ENCODE measurements at regions not wholly inside any gene's neighbourhood (a gene's known extent, or its start where the extent isn't known, plus 50 kb on each side); places are given as distances from the start of the nearest gene placed in this dataset.

DNA sequence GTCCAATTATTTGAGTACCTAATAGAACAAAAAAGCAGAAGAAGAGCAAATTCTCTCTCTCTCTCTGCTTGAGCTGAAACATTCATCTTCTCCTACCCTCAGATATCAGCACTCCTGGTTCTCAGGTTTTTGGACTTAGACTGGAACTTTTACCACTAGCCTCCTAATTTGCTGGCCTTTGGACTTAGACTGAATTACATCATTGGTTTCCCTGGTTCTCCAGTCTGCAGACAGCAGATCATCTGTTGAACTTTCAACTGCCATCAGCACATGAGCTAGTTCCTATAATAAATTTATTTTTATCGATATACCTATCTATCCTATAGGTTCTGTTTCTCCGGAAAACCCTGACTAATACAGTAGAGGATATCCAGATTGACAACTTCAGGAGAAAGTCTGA is 208.9 kb upstream of the GAS1 start:
- H3K4me1 ChIP-seq (ENCODE audit: control insufficient read depth, extremely low read depth, insufficient read depth, low read length) = no peaks in the 10 kb centered on the region
- CTCF ChIA-PET = no interaction called here
- no peaks in the 10 kb centered on the region for H3K36me3 ChIP-seq (ENCODE audit: control insufficient read depth in 2 of 2, extremely low read depth in 1 of 2, insufficient read depth in 2 of 2, low read length in 2 of 2)
- no peak overlapping the region for H3K9ac ChIP-seq (replicated peaks; ENCODE audit: extremely low read depth, insufficient read depth, low read length)
- no peak overlapping the region for H3K27ac ChIP-seq (ENCODE audit: insufficient read depth, low read depth, low read length)
- POLR2A ChIA-PET = no interaction called here
- H2AFZ ChIP-seq (ENCODE audit: low read depth, low read length) = no peak overlapping the region
- H4K20me1 ChIP-seq (replicated peaks; ENCODE audit: control insufficient read depth, extremely low read depth, insufficient read depth, low read length) = no peaks in the 10 kb centered on the region
- no peak overlapping the region for H3K4me2 ChIP-seq (ENCODE audit: insufficient read depth, low read length)
- H3K27me3 ChIP-seq (ENCODE audit: control insufficient read depth in 2 of 2, insufficient read depth in 2 of 2, low read length in 2 of 2) = no peaks in the 10 kb centered on the region
- FAIRE-seq = no peak
- dilution Hi-C loops (cut with MboI; ENCODE audit: extremely low pct_ligation_motif_present, low sequenced_read_pairs) = no loop called here
- TF ChIP-seq GATA2 (IDR thresholded peaks at IDR 0.05; ENCODE audit: insufficient read depth, insufficient read length, low read depth, low read length) (no peak), POLR2A (IDR thresholded peaks at IDR 0.05; ENCODE audit: low read depth, low read length) (no peak), FOS (IDR thresholded peaks at IDR 0.05; ENCODE audit: borderline replicate concordance, insufficient read depth, low read length) (no peak), MYC (IDR thresholded peaks at IDR 0.05; ENCODE audit: low read depth, low read length) (no peak), EZH2 (IDR thresholded peaks at IDR 0.05; ENCODE audit: borderline replicate concordance, low read depth, low read length, severe bottlenecking) (no peak), JUN (IDR thresholded peaks at IDR 0.05; ENCODE audit: borderline replicate concordance, insufficient read depth, insufficient read length, low read depth) (no peak), POLR2AphosphoS5 (IDR thresholded peaks at IDR 0.05; ENCODE audit: insufficient read depth, low read depth, low read length) (no peak)
- TF ChIP-seq, protein P1, sequence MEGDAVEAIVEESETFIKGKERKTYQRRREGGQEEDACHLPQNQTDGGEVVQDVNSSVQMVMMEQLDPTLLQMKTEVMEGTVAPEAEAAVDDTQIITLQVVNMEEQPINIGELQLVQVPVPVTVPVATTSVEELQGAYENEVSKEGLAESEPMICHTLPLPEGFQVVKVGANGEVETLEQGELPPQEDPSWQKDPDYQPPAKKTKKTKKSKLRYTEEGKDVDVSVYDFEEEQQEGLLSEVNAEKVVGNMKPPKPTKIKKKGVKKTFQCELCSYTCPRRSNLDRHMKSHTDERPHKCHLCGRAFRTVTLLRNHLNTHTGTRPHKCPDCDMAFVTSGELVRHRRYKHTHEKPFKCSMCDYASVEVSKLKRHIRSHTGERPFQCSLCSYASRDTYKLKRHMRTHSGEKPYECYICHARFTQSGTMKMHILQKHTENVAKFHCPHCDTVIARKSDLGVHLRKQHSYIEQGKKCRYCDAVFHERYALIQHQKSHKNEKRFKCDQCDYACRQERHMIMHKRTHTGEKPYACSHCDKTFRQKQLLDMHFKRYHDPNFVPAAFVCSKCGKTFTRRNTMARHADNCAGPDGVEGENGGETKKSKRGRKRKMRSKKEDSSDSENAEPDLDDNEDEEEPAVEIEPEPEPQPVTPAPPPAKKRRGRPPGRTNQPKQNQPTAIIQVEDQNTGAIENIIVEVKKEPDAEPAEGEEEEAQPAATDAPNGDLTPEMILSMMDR (IDR thresholded peaks at IDR 0.05; ENCODE audit: extremely low read depth in 1 of 2, insufficient read depth in 1 of 2, low read depth in 1 of 2, low read length in 2 of 2) = no peak
- TF ChIP-seq, protein P2, sequence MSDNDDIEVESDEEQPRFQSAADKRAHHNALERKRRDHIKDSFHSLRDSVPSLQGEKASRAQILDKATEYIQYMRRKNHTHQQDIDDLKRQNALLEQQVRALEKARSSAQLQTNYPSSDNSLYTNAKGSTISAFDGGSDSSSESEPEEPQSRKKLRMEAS (IDR thresholded peaks at IDR 0.05; ENCODE audit: insufficient read depth, insufficient read length) = no peak
- no peaks in the 10 kb centered on the region for H3K9me1 ChIP-seq (replicated peaks; ENCODE audit: control insufficient read depth, extremely low read depth, insufficient read depth, low read length)
- no peaks in the 10 kb centered on the region for H3K9me3 ChIP-seq (replicated peaks; ENCODE audit: control insufficient read depth, insufficient read depth, low read length)
- DNase-seq (ENCODE audit: low read depth, low spot score) = no peak
- H3K4me3 ChIP-seq (replicated peaks in 1 of 3; ENCODE audit: insufficient read depth in 1 of 3, low read depth in 1 of 3, low read length in 3 of 3) = no peak overlapping the region
- H3K79me2 ChIP-seq (ENCODE audit: control insufficient read depth, insufficient read depth, low read length) = no peaks in the 10 kb centered on the region
- BruUV-seq (replicated peaks) = no TSS peak
- intact Hi-C loops (cut with micrococcal nuclease) = no loop called here

All from endothelial cell of umbilical vein (primary cell).